ENCODE measurements at regions not wholly inside any gene's neighbourhood (a gene's known extent, or its start where the extent isn't known, plus 50 kb on each side); places are given as distances from the start of the nearest gene placed in this dataset.

- TF ChIP-seq, protein P1, sequence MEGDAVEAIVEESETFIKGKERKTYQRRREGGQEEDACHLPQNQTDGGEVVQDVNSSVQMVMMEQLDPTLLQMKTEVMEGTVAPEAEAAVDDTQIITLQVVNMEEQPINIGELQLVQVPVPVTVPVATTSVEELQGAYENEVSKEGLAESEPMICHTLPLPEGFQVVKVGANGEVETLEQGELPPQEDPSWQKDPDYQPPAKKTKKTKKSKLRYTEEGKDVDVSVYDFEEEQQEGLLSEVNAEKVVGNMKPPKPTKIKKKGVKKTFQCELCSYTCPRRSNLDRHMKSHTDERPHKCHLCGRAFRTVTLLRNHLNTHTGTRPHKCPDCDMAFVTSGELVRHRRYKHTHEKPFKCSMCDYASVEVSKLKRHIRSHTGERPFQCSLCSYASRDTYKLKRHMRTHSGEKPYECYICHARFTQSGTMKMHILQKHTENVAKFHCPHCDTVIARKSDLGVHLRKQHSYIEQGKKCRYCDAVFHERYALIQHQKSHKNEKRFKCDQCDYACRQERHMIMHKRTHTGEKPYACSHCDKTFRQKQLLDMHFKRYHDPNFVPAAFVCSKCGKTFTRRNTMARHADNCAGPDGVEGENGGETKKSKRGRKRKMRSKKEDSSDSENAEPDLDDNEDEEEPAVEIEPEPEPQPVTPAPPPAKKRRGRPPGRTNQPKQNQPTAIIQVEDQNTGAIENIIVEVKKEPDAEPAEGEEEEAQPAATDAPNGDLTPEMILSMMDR (IDR thresholded peaks at IDR 0.05; ENCODE audit: insufficient read depth, low read length, poor library complexity, severe bottlenecking) = no peak
- no peak for TF ChIP-seq EZH2phosphoT487 (conservative IDR thresholded peaks at IDR 0.05; ENCODE audit: low read length)
These were observed 317.0 kb upstream of the MYT1L start for GRCh38 chr2:2648094-2648493.

Data from SU-DHL-6 (cell line).